Activated CD4-positive, alpha-beta T cell treated with anti-CD3 and anti-CD28 coated beads for 36 hours (primary cell): ENCODE measurements at regions not wholly inside any gene's neighbourhood (a gene's known extent, or its start where the extent isn't known, plus 50 kb on each side); places are given as distances from the start of the nearest gene placed in this dataset.
"Not testable (repeated sequence)": the region's sequence is repeated elsewhere in the genome, so short reads cannot be mapped to it uniquely, and the experiment has no call there.

Experiments used
- ATAC-seq: fragments of 200-7000 bp; cut with Tn5 transposase; one replicate; pipeline ENCODE4 v1.10.0; 2021; ENCODE audit warnings: mild to moderate bottlenecking, moderate library complexity
- CTCF ChIA-PET: fragments of 350-600 bp; sonication (Branson Sonifier 250); formaldehyde crosslinking; loops from one replicate; lab custom pipeline; 2021; ENCODE audit warnings: antibody characterized with exemption; lab: Charles Lee
- POLR2A ChIA-PET: fragments of 350-600 bp; sonication (Branson Sonifier 250); formaldehyde crosslinking; loops from one replicate; lab custom pipeline; 2021; ENCODE audit warnings: antibody characterized with exemption, inconsistent platforms; lab: Charles Lee
- DNase-seq: peaks from one replicate; pipeline ENCODE4 v3.0.0-alpha.2; 2020
- H3K27ac Mint-ChIP-seq: one replicate; pipeline ENCODE4 v1.8.0; 2021; ENCODE audit warnings: mixed read lengths
- H3K27me3 Mint-ChIP-seq: one replicate; pipeline ENCODE4 v1.8.0; 2021; ENCODE audit warnings: mixed read lengths
- H3K36me3 Mint-ChIP-seq: one replicate; pipeline ENCODE4 v1.8.0; 2021; ENCODE audit warnings: low read depth, mixed read lengths
- H3K4me1 Mint-ChIP-seq: one replicate; pipeline ENCODE4 v1.8.0; 2021; ENCODE audit warnings: mixed read lengths
- H3K4me3 Mint-ChIP-seq: one replicate; pipeline ENCODE4 v1.8.0; 2021; ENCODE audit warnings: mild to moderate bottlenecking, moderate library complexity, mixed read lengths
- H3K9me3 Mint-ChIP-seq: one replicate; pipeline ENCODE4 v1.8.0; 2021; ENCODE audit warnings: low read depth, mixed read lengths
- intact Hi-C, 2 experiments: fragments of 100-400 bp; cut with DNase I in 1 of 2; cut with micrococcal nuclease in 1 of 2; formaldehyde crosslinking; loops; one replicate each; pipeline versions ENCODE4 v1.14.2 to v1.15.1; 2022 to 2024; cut with DNase I, micrococcal nuclease

- DNase-seq (no peak), ATAC-seq (no peak)
- CTCF ChIA-PET, result no interaction called here
- Mint-ChIP-seq H3K36me3 (no peaks in the 10 kb centered on the region), H3K9me3 (peaks cover 2% of the 10 kb centered on the region), H3K4me3 (no peak overlapping the region), H3K27me3 (peaks cover 2% of the 10 kb centered on the region), H3K27ac (no peak overlapping the region), H3K4me1 (no peaks in the 10 kb centered on the region)
- intact Hi-C loops, result no loop called here
- POLR2A ChIA-PET, result no interaction called here
Observed at GRCh38 chr9:75685062-75685461, 205.4 kb upstream of the PCSK5 start.

GRCh38 chr9:75687359-75687953, 203.0 kb upstream of the PCSK5 start:
- H3K9me3 Mint-ChIP-seq, result peaks cover 2% of the 10 kb centered on the region
- H3K4me1 Mint-ChIP-seq, result no peaks in the 10 kb centered on the region
- H3K27ac Mint-ChIP-seq, result no peak overlapping the region
- ATAC-seq (no peak), DNase-seq (no peak)
- no peaks in the 10 kb centered on the region for H3K36me3 Mint-ChIP-seq
- peaks cover 2% of the 10 kb centered on the region for H3K27me3 Mint-ChIP-seq
- ChIA-PET POLR2A (no interaction called here), CTCF (interaction anchor here (1.1 kb wide), 1 partner anchor 619 kb away, joined by 4 read pairs; no protein-coding TSS in a partner anchor)
- intact Hi-C loops, result no loop called here
- H3K4me3 Mint-ChIP-seq, result no peak overlapping the region

DNA sequence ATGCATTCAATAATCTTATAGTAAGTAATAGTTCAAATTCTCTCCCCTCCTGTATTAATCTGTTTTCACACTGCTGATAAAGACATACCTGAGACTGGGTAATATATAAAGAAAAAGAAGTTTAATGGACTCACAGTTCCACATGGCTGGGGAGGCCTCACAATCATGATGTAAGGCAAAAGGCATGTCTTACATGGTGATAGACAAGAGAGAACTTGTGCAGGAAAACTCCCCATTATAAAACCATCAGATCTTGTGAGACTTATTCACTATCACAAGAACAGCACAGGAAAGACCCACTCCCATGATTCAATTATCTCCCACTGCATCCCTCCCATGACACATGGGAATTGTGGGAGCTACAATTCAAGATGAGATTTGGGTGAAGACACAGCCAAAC, 199.9 kb upstream of the PCSK5 start:
- H3K4me3 Mint-ChIP-seq, H3K9me3 Mint-ChIP-seq, H3K36me3 Mint-ChIP-seq, H3K27me3 Mint-ChIP-seq, H3K27ac Mint-ChIP-seq, CTCF ChIA-PET, POLR2A ChIA-PET, DNase-seq, intact Hi-C loops, H3K4me1 Mint-ChIP-seq, ATAC-seq: not testable (repeated sequence)

GRCh38 chr9:75691408-75691807, 199.1 kb upstream of the PCSK5 start:
- H3K36me3 Mint-ChIP-seq, result no peaks in the 10 kb centered on the region
- CTCF ChIA-PET, result no interaction called here

DNA sequence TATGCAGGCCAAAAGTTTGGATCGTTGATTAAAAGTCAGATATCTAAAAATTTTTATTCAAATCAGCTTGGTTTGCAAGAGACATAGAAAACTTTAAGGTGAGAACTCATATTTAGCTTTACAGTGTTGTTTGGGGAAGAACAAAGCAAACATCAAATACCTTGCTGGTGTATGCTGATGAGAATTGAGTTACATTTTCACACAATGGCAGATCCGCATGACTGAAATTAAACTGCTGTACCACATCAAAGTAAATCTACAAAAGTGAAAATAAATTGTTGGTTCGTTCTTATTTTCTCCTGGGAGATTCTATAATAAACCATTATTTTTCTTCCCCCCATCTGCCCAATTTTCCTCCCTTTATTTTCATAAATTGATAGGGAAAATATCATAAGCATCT, 198.2 kb upstream of the PCSK5 start:
- intact Hi-C loops, result no loop called here
- Mint-ChIP-seq H3K27me3 (peaks cover 2% of the 10 kb centered on the region), H3K4me3 (no peak overlapping the region), H3K27ac (no peak overlapping the region), H3K4me1 (no peaks in the 10 kb centered on the region), H3K9me3 (no peaks in the 10 kb centered on the region), H3K36me3 (no peaks in the 10 kb centered on the region)
- ATAC-seq (no peak), DNase-seq (no peak)
- ChIA-PET CTCF (no interaction called here), POLR2A (no interaction called here)

More at GRCh38 chr9:75691408-75691807, 199.1 kb upstream of the PCSK5 start:
- H3K27ac Mint-ChIP-seq, result no peak overlapping the region
- H3K4me1 Mint-ChIP-seq, result no peaks in the 10 kb centered on the region
- H3K4me3 Mint-ChIP-seq, result no peak overlapping the region
- ATAC-seq (no peak), DNase-seq (no peak)
- POLR2A ChIA-PET, result no interaction called here
- intact Hi-C loops, result no loop called here
- H3K27me3 Mint-ChIP-seq, result peaks cover 2% of the 10 kb centered on the region
- H3K9me3 Mint-ChIP-seq, result no peaks in the 10 kb centered on the region

GRCh38 chr9:75695921-75696320, 194.6 kb upstream of the PCSK5 start:
- ATAC-seq, result no peak
- DNase-seq, result no peak
- H3K27ac Mint-ChIP-seq, result no peak overlapping the region
- H3K27me3 Mint-ChIP-seq, result no peaks in the 10 kb centered on the region
- intact Hi-C loops, result no loop called here
- ChIA-PET CTCF (interaction anchor here (1.0 kb wide), 1 partner anchor 16 kb away, joined by 3 read pairs; no protein-coding TSS in a partner anchor), POLR2A (no interaction called here)
- no peaks in the 10 kb centered on the region for H3K4me1 Mint-ChIP-seq
- H3K4me3 Mint-ChIP-seq, result no peak overlapping the region
- no peaks in the 10 kb centered on the region for H3K36me3 Mint-ChIP-seq
- H3K9me3 Mint-ChIP-seq, result no peaks in the 10 kb centered on the region

DNA sequence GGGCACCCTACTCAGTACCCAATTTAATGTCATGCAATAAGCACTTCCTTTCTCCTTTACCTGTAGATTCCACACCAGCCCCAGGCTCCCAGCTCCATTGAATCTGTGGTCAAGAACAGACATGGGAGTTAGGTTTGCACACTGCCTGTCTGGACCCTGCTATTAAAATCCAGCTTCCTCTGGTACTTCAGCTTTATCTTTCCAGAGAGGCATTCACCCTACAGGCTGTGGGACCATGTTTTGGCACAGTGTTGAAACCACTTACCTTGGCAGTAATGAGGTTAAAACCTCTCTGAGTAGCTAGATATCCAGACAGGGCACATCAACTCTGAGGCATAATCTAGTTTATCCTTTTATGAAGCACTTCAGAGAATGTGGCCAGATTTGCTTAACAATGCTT, 191.5 kb upstream of the PCSK5 start:
- ChIA-PET CTCF (no interaction called here), POLR2A (no interaction called here)
- no peaks in the 10 kb centered on the region for H3K36me3 Mint-ChIP-seq
- no peaks in the 10 kb centered on the region for H3K4me1 Mint-ChIP-seq
- ATAC-seq, result no peak
- no peaks in the 10 kb centered on the region for H3K27me3 Mint-ChIP-seq
- no peak overlapping the region for H3K27ac Mint-ChIP-seq
- no peak overlapping the region for H3K4me3 Mint-ChIP-seq
- intact Hi-C loops, result no loop called here
- no peak for DNase-seq
- peaks cover 1% of the 10 kb centered on the region for H3K9me3 Mint-ChIP-seq

GRCh38 chr9:75699625-75700251, 190.7 kb upstream of the PCSK5 start:
- Mint-ChIP-seq H3K27me3 (no peaks in the 10 kb centered on the region), H3K36me3 (no peaks in the 10 kb centered on the region), H3K4me3 (no peak overlapping the region), H3K4me1 (no peaks in the 10 kb centered on the region), H3K9me3 (peaks cover 1% of the 10 kb centered on the region), H3K27ac (no peak overlapping the region)
- ATAC-seq (no peak), DNase-seq (no peak)
- ChIA-PET CTCF (interaction anchor here (0.7 kb wide), 1 partner anchor 605 kb away, joined by 3 read pairs; no protein-coding TSS in a partner anchor), POLR2A (no interaction called here)
- intact Hi-C loops, result no loop called here

DNA sequence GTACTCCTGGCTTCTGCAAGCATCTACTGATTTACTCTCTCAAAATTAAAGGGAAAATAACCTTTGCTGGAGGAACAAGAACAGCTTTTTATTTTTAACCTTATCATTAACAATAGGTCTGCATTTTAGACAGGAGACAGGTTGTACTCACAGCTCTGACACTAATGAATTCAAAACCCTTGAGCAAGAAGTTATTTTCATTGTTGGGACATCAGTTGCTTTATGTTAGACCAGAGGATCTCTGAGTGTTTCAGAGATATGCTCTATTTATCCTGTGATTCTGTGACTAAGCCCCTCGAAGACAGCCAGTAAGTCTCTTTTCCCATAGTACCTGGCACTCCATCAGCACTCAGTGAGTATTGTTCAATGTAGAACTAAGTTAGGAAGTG, 190.2 kb upstream of the PCSK5 start:
- ATAC-seq, result no peak

DNA sequence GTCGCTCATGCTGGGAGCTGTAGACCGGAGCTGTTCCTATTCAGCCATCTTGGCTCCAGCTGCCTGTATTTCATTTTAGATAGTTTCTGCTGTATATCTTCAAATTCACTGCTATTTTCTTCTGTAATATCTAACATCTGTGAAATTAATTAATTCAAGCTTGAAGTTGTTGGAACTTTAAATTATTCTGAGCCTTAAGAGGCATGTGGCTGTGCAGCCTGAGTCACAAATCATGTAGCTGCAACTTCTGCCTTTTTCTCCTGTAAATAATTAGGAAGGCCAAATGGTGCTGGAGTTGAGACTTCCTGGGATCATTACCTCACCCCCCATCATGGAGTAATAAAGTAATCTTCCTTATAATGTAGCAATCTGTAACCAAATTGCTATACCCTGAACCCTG, 183.3 kb upstream of the PCSK5 start:
- Mint-ChIP-seq H3K4me1 (no peaks in the 10 kb centered on the region), H3K4me3 (no peak overlapping the region), H3K27me3 (peaks cover 2% of the 10 kb centered on the region), H3K36me3 (no peaks in the 10 kb centered on the region), H3K9me3 (peaks cover 1% of the 10 kb centered on the region), H3K27ac (no peak overlapping the region)
- ChIA-PET CTCF (no interaction called here), POLR2A (no interaction called here)
- intact Hi-C loops, result no loop called here
- ATAC-seq (no peak), DNase-seq (no peak)

More for the DNA sequence above, 190.2 kb upstream of the PCSK5 start:
- Mint-ChIP-seq H3K9me3 (peaks cover 1% of the 10 kb centered on the region), H3K4me3 (no peak overlapping the region), H3K4me1 (no peaks in the 10 kb centered on the region), H3K27ac (no peak overlapping the region), H3K36me3 (no peaks in the 10 kb centered on the region), H3K27me3 (no peaks in the 10 kb centered on the region)
- no peak for DNase-seq
- CTCF ChIA-PET, result interaction anchor here (0.7 kb wide), 1 partner anchor 606 kb away, joined by 3 read pairs; no protein-coding TSS in a partner anchor
- intact Hi-C loops, result no loop called here
- POLR2A ChIA-PET, result no interaction called here

GRCh38 chr9:75709698-75710097, 180.8 kb upstream of the PCSK5 start:
- DNase-seq, result no peak
- Mint-ChIP-seq H3K36me3 (no peaks in the 10 kb centered on the region), H3K27me3 (peaks cover 2% of the 10 kb centered on the region), H3K4me3 (no peak overlapping the region), H3K9me3 (no peaks in the 10 kb centered on the region), H3K4me1 (no peaks in the 10 kb centered on the region), H3K27ac (no peak overlapping the region)
- ChIA-PET POLR2A (interaction anchor here (0.6 kb wide), 1 partner anchor 161 kb away, joined by 3 read pairs; no protein-coding TSS in a partner anchor), CTCF (no interaction called here)
- intact Hi-C loops, result no loop called here
- ATAC-seq, result no peak

DNA sequence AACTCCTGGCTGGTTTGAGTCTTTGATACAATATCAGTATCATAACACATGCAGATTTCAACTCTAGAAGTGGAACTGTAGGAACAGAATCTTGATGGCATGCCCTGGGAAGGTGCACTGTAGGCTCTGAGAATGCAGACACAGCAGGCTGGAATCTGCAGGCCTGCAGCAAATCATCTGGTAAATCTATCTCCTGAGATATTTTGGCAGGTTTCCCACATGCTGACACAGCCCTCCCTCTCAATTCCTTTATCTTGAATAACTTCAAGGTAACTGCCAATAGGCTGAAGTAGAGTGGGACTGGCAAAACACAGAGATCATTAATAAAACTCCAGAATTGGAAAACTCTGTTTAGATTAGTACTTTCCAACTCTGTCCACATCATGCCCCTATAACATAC, 177.8 kb upstream of the PCSK5 start:
- intact Hi-C loops, result no loop called here
- ChIA-PET POLR2A (no interaction called here), CTCF (no interaction called here)
- peaks cover 2% of the 10 kb centered on the region for H3K27me3 Mint-ChIP-seq
- DNase-seq (no peak), ATAC-seq (no peak)
- no peaks in the 10 kb centered on the region for H3K36me3 Mint-ChIP-seq
- no peaks in the 10 kb centered on the region for H3K9me3 Mint-ChIP-seq
- no peak overlapping the region for H3K4me3 Mint-ChIP-seq
- no peaks in the 10 kb centered on the region for H3K4me1 Mint-ChIP-seq
- H3K27ac Mint-ChIP-seq, result no peak overlapping the region
